Fibroblast of pulmonary artery (primary cell): ENCODE measurements at regions not wholly inside any gene's neighbourhood (a gene's known extent, or its start where the extent isn't known, plus 50 kb on each side); places are given as distances from the start of the nearest gene placed in this dataset.

Experiments
- DNase-seq: peaks from one replicate; pipeline ENCODE4 v3.0.0-alpha.2; 2010; ENCODE audit warnings: low read depth
- H3K4me3 ChIP-seq: replicated peaks from 2 replicates; pipeline ENCODE4 v1.5.1; 2011; ENCODE audit warnings: low read depth, mild to moderate bottlenecking, control low read depth, low read length, moderate library complexity
- TF ChIP-seq, protein P1 (sequence below): IDR thresholded peaks from 2 replicates; pipeline ENCODE4 v1.5.1; 2011; ENCODE audit warnings: mild to moderate bottlenecking, control low read depth, low read length, inconsistent platforms; ENCODE audit errors: missing control alignments

DNA sequence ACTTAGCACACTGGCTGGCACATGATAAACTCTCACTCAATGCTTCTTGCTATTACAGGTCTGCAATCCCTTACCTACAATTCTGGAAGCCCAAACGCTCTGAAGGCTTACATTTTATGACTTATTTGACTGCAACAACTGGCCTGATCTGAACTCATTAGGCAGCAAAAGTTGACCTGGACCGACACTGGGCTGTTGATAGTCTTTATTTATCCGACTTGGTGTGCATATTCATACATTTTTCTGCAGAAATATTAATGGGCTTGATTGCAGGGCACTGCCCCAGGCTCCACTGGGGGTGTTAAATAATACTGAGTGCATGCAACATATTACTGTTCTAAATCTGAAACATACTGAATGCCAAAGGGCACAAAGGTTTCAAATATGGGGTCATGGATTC, 1076.7 kb downstream of the BCL11B start:
- DNase-seq = no peak
- H3K4me3 ChIP-seq = no peak overlapping the region
- TF ChIP-seq, protein P1, sequence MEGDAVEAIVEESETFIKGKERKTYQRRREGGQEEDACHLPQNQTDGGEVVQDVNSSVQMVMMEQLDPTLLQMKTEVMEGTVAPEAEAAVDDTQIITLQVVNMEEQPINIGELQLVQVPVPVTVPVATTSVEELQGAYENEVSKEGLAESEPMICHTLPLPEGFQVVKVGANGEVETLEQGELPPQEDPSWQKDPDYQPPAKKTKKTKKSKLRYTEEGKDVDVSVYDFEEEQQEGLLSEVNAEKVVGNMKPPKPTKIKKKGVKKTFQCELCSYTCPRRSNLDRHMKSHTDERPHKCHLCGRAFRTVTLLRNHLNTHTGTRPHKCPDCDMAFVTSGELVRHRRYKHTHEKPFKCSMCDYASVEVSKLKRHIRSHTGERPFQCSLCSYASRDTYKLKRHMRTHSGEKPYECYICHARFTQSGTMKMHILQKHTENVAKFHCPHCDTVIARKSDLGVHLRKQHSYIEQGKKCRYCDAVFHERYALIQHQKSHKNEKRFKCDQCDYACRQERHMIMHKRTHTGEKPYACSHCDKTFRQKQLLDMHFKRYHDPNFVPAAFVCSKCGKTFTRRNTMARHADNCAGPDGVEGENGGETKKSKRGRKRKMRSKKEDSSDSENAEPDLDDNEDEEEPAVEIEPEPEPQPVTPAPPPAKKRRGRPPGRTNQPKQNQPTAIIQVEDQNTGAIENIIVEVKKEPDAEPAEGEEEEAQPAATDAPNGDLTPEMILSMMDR = no peak

DNA sequence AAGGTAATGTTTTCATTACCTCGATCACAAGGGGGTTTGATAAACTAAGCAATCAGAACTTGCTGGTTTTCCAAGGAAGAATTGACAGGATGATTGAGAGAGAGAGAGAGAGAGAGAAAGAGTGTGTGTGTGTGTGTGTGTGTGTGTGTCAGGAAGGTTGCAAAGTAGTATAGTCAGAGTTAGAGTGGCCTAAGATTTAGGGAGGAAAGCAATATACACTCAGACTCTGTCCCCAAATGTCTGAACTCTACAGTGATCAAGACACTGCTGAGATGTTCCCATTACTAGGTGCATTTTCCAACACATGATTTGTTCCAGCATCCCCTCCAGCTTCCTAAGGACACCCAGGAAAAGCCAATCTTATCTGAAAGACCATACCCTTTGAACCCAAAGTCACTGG, 1074.1 kb downstream of the BCL11B start:
- DNase-seq = no peak
- TF ChIP-seq, protein P1 = no peak
- H3K4me3 ChIP-seq = no peak overlapping the region

DNA sequence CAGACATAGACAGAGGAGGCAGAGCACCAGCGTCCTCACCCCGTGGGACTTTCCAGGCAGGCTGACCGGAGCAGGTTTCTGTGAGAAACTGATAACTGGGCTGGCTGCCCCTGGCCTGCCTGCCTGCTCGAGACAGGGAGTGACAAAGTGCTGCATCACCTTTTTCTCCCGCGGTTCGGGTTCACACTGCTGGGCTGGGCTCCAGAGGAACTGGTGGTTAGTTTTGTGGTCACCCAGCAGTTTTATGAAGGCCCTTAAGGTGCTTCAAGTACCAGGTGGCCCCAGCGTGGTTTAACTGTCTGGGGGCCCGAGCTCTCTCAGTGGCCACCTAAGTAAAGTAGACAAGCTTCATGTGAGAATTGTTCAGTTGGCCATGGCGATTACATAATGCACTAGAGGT, 1073.6 kb downstream of the BCL11B start:
- no peak overlapping the region for H3K4me3 ChIP-seq
- DNase-seq = no peak
- TF ChIP-seq, protein P1 = no peak

DNA sequence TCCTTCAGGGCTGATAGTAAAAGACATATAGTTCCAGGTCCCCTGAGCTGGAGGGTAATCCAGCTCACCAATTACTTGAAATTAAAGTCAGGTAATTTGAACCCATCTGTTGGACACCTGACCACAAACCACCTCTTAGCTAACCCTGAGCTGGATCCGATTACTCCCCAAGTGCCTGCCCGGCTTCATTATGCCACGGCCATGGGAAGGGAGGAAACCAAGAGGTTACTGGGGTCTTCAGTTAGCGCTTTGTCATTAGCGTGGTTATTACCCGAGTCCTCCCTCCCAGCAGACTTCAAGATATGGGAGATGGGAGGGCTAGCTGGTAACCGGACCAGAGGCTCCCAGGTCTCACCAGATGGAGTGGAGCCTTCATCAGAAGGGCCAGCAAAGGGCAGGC, 1071.4 kb downstream of the BCL11B start:
- no peak overlapping the region for H3K4me3 ChIP-seq
- no peak for DNase-seq
- TF ChIP-seq, protein P1 = no peak

DNA sequence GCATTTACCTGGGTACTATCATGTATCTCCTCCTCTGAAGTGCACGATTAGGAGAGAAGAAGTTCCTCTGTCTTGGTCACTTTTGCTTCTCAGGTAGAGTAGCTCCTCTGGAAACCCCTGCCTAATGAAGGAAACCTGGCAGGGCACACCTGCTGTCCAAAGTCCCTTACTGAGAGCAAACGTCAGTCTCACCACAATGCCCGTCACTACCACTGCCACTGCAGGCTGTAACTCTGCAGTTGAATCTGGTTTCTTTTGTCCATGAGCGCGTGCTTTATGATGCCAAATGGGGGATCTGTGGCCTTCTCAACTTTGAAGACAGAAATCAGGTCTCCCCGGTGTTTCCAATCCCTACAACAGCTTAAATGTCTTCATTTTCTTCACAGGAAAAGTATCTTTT, 1068.6 kb downstream of the BCL11B start:
- no peak overlapping the region for H3K4me3 ChIP-seq
- no peak for DNase-seq
- TF ChIP-seq, protein P1 = no peak

DNA sequence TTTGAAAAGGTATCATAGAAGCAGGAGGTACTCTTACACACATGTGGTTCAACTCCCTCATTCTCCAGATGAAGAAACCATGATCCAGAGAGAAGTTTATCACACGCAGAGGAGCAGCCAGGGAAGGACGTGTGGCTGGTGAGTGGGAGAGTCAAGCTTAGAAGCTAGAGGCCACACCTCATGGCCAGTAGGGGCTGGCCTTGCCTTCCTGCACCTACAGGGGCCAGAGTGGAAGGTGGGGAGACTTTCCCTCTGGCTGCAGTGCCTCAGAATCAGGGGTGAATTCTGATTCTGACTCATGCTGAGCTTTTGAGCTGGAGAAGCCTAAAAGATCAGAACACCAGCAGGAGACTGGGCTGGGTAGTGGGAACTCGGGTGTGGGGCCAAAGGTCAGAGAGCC, 1067.9 kb downstream of the BCL11B start:
- TF ChIP-seq, protein P1 = no peak
- no peak overlapping the region for H3K4me3 ChIP-seq
- no peak for DNase-seq

DNA sequence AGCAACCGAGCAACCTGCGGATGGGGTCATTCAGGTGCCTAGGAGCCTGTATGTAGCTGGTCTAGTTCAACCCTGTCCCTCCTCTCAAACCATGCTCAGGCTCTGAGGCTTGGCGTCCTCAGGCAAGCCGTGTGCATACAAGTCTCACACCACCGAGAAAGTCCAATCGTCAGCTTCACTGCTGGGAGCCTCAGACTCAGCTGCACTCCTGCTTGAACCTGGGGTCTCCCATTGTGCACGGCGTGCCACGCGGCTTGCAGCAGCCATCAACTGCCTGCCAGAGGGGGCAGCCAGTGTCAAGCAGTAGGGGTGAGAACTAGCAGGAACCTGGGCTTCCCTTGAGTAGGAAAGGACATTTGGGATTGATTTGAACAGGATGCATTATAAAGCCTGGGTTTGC, 1064.6 kb downstream of the BCL11B start:
- TF ChIP-seq, protein P1 = no peak
- no peak overlapping the region for H3K4me3 ChIP-seq
- DNase-seq = no peak
